ENCODE measurements at regions not wholly inside any gene's neighbourhood (a gene's known extent, or its start where the extent isn't known, plus 50 kb on each side); places are given as distances from the start of the nearest gene placed in this dataset.

DNA sequence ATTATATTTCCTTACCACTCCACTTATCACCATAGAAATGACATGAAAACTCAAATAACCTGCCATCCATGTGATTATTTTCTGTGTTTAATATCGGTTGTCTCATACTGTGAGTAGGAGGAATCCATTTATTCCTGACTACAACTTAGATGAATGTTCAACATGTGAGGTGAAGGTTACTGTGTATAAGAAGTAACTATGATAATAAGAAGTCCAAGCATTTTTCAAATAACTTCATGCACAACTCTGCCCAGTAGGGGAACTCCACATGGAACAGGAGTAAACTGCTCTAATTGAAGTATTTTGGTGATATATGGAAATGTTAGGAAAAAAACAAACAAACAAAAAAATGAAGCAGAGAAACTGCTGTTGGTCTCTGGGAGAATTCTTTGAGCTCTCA is 447.5 kb upstream of the GRIN3A start:
- no peak for TF ChIP-seq EP300 (conservative IDR thresholded peaks at IDR 0.05; ENCODE audit: poor library complexity, severe bottlenecking)
- TF ChIP-seq, protein P1, sequence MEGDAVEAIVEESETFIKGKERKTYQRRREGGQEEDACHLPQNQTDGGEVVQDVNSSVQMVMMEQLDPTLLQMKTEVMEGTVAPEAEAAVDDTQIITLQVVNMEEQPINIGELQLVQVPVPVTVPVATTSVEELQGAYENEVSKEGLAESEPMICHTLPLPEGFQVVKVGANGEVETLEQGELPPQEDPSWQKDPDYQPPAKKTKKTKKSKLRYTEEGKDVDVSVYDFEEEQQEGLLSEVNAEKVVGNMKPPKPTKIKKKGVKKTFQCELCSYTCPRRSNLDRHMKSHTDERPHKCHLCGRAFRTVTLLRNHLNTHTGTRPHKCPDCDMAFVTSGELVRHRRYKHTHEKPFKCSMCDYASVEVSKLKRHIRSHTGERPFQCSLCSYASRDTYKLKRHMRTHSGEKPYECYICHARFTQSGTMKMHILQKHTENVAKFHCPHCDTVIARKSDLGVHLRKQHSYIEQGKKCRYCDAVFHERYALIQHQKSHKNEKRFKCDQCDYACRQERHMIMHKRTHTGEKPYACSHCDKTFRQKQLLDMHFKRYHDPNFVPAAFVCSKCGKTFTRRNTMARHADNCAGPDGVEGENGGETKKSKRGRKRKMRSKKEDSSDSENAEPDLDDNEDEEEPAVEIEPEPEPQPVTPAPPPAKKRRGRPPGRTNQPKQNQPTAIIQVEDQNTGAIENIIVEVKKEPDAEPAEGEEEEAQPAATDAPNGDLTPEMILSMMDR (IDR thresholded peaks at IDR 0.05; ENCODE audit: poor library complexity, severe bottlenecking), result no peak
- TF ChIP-seq, protein P2, sequence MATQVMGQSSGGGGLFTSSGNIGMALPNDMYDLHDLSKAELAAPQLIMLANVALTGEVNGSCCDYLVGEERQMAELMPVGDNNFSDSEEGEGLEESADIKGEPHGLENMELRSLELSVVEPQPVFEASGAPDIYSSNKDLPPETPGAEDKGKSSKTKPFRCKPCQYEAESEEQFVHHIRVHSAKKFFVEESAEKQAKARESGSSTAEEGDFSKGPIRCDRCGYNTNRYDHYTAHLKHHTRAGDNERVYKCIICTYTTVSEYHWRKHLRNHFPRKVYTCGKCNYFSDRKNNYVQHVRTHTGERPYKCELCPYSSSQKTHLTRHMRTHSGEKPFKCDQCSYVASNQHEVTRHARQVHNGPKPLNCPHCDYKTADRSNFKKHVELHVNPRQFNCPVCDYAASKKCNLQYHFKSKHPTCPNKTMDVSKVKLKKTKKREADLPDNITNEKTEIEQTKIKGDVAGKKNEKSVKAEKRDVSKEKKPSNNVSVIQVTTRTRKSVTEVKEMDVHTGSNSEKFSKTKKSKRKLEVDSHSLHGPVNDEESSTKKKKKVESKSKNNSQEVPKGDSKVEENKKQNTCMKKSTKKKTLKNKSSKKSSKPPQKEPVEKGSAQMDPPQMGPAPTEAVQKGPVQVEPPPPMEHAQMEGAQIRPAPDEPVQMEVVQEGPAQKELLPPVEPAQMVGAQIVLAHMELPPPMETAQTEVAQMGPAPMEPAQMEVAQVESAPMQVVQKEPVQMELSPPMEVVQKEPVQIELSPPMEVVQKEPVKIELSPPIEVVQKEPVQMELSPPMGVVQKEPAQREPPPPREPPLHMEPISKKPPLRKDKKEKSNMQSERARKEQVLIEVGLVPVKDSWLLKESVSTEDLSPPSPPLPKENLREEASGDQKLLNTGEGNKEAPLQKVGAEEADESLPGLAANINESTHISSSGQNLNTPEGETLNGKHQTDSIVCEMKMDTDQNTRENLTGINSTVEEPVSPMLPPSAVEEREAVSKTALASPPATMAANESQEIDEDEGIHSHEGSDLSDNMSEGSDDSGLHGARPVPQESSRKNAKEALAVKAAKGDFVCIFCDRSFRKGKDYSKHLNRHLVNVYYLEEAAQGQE (IDR thresholded peaks at IDR 0.05; ENCODE audit: borderline replicate concordance), result no peak
- no peak for TF ChIP-seq RAD21 (conservative IDR thresholded peaks at IDR 0.05)
- TF ChIP-seq SMC3 (conservative IDR thresholded peaks at IDR 0.05; ENCODE audit: poor library complexity), result no peak
- TF ChIP-seq EZH2 (IDR thresholded peaks at IDR 0.05; ENCODE audit: borderline replicate concordance, insufficient read depth, low read length, poor library complexity, severe bottlenecking), result no peak

Data from neural cell (in vitro differentiated cells).